ENCODE measurements at regions not wholly inside any gene's neighbourhood (a gene's known extent, or its start where the extent isn't known, plus 50 kb on each side); places are given as distances from the start of the nearest gene placed in this dataset.
A peak's percentile ranks its signal among the peaks of the same experiment; 100 is the strongest.

- no peak for DNase-seq (ENCODE audit: low spot score)
Observed at GRCh38 chr6:44715188-44715587, 327.7 kb downstream of the CDC5L start.

- DNase-seq (ENCODE audit: low spot score): no peak
Observed at GRCh38 chr6:44715925-44716324, 328.4 kb downstream of the CDC5L start.

- no peak for DNase-seq (ENCODE audit: low spot score)
Observed at GRCh38 chr6:44717431-44717830, 329.9 kb downstream of the CDC5L start.

GRCh38 chr6:44721954-44722578, 334.6 kb downstream of the CDC5L start:
- DNase-seq (ENCODE audit: low spot score): no peak

- DNase-seq (ENCODE audit: low spot score): no peak
Observed at GRCh38 chr6:44722736-44723135, 335.2 kb downstream of the CDC5L start.

GRCh38 chr6:44723439-44724197, 336.1 kb downstream of the CDC5L start:
- no peak for DNase-seq (ENCODE audit: low spot score)

GRCh38 chr6:44725070-44725469, 337.6 kb downstream of the CDC5L start:
- no peak for DNase-seq (ENCODE audit: low spot score)

- DNase-seq (ENCODE audit: low spot score): no peak
Observed at GRCh38 chr6:44727651-44728630, 340.4 kb downstream of the CDC5L start.

- DNase-seq (ENCODE audit: low spot score): no peak
Observed at GRCh38 chr6:44730771-44731391, 343.4 kb downstream of the CDC5L start.

- DNase-seq (ENCODE audit: low spot score): no peak
Observed at GRCh38 chr6:44731485-44732095, 344.1 kb downstream of the CDC5L start.

GRCh38 chr6:44732243-44732642, 344.7 kb downstream of the CDC5L start:
- DNase-seq (ENCODE audit: low spot score): no peak

GRCh38 chr6:44733126-44733525, 345.6 kb downstream of the CDC5L start:
- no peak for DNase-seq (ENCODE audit: low spot score)

GRCh38 chr6:44733868-44734267, 346.4 kb downstream of the CDC5L start:
- DNase-seq (ENCODE audit: low spot score): no peak

GRCh38 chr6:44734886-44735629, 347.6 kb downstream of the CDC5L start:
- DNase-seq (ENCODE audit: low spot score): no peak

GRCh38 chr6:44735630-44735963, 348.1 kb downstream of the CDC5L start:
- peak; percentile 47 for DNase-seq (ENCODE audit: low spot score)

- no peak for DNase-seq (ENCODE audit: low spot score)
Observed at GRCh38 chr6:44737341-44737740, 349.8 kb downstream of the CDC5L start.

- DNase-seq (ENCODE audit: low spot score): no peak
Observed at GRCh38 chr6:44737829-44738528, 350.5 kb downstream of the CDC5L start.

GRCh38 chr6:44738601-44739146, 351.2 kb downstream of the CDC5L start:
- peak; percentile 66 for DNase-seq (ENCODE audit: low spot score)

- no peak for DNase-seq (ENCODE audit: low spot score)
Observed at GRCh38 chr6:44739181-44739580, 351.7 kb downstream of the CDC5L start.

- DNase-seq (ENCODE audit: low spot score): no peak
Observed at GRCh38 chr6:44740566-44741120, 353.1 kb downstream of the CDC5L start.

All from GM03348 (cell line).